K562 (cell line): ENCODE measurements at regions not wholly inside any gene's neighbourhood (a gene's known extent, or its start where the extent isn't known, plus 50 kb on each side); places are given as distances from the start of the nearest gene placed in this dataset.
A peak's percentile ranks its signal among the peaks of the same experiment; 100 is the strongest.

Source experiments
- ATAC-seq: fragments of 200-7000 bp; cut with Tn5 transposase; 3 replicates; pipeline ENCODE4 v1.9.1; 2020; ENCODE audit warnings: moderate library complexity
- BruUV-seq: library from RNA; stranded (reverse); fragments of 400-500 nt; replicated peaks from 2 replicates; lab custom pipeline; 2021; lab: Mats Ljungman, UMichigan
- CTCF ChIA-PET: fragments of 300-600 bp; formaldehyde crosslinking; extraction: SDS; loops from one replicate; lab custom pipeline; 2021; ENCODE audit warnings: low intra/inter-chr PET ratio; lab: Yijun Ruan, JAX
- POLR2A ChIA-PET: fragments of 300-600, 350-650 bp; sonication (Branson Sonifier 250); formaldehyde crosslinking; extraction: SDS; loops from one replicate; lab custom pipeline; 2021; ENCODE audit warnings: antibody characterized with exemption, inconsistent platforms; lab: Yijun Ruan, JAX
- DNase-seq, 4 experiments: peaks; one replicate each; pipeline versions ENCODE4 v3.0.0 to v3.0.0-alpha.2; 2011 to 2018; ENCODE audit warnings: low spot score in 3 of 4, mixed read lengths in 3 of 4; ENCODE audit errors: extremely low read depth in 1 of 4
- FAIRE-seq: peaks from 2 replicates; lab custom pipeline; 2011; peaks lifted over from hg19 to GRCh38; lab: Jason Lieb, UNC
- H2AFZ ChIP-seq: 2 replicates; pipeline ENCODE4 v1.6.0; 2011; ENCODE audit warnings: low read depth, low read length, control low read depth, inconsistent platforms
- H3K27ac ChIP-seq: fragments of 200-600 bp; 3 replicates; pipeline ENCODE4 v1.8.0; 2011; ENCODE audit warnings: low read depth, mild to moderate bottlenecking, control low read depth, inconsistent platforms, low read length, moderate library complexity, mixed read lengths; ENCODE audit errors: extremely low read depth
- H3K27me3 ChIP-seq, 2 experiments: fragments of 300-600 bp in 1 of 2; 2 replicates in 1 of 2; 3 replicates in 1 of 2; pipeline versions ENCODE4 v1.6.0 to v1.8.0; 2011; ENCODE audit warnings: inconsistent platforms in 2 of 2, low read length in 2 of 2, mild to moderate bottlenecking in 1 of 2, mixed read lengths in 1 of 2, moderate library complexity in 1 of 2; ENCODE audit not compliant: control insufficient read depth in 2 of 2, insufficient read depth in 2 of 2
- H3K36me3 ChIP-seq: fragments of 300-600 bp; 3 replicates; pipeline ENCODE4 v1.8.0; 2011; ENCODE audit warnings: mild to moderate bottlenecking, low read length, inconsistent platforms; ENCODE audit not compliant: control insufficient read depth, insufficient read depth
- H3K4me1 ChIP-seq, 2 experiments: fragments of 200-600 bp in 1 of 2; replicated peaks in 1 of 2; 2 replicates in 1 of 2; 3 replicates in 1 of 2; pipeline versions ENCODE4 v1.5.1 to v1.8.0; 2011; ENCODE audit warnings: inconsistent platforms in 2 of 2, low read length in 2 of 2, mild to moderate bottlenecking in 1 of 2, mixed read lengths in 1 of 2, moderate library complexity in 1 of 2; ENCODE audit not compliant: control insufficient read depth in 2 of 2, insufficient read depth in 2 of 2
- H3K4me2 ChIP-seq: 2 replicates; pipeline ENCODE4 v1.6.1; 2011; ENCODE audit warnings: low read length, control low read depth, inconsistent platforms, mixed read lengths; ENCODE audit not compliant: insufficient read depth
- H3K4me3 ChIP-seq: fragments of 200-600 bp; sonication (generic), shearing (Covaris generic); 2 replicates; pipeline ENCODE4 v1.5.1; 2016; ENCODE audit warnings: control low read depth, inconsistent platforms
- H3K79me2 ChIP-seq: fragments of 200-600 bp; 3 replicates; pipeline ENCODE4 v1.8.0; 2011; ENCODE audit warnings: low read length, inconsistent platforms; ENCODE audit not compliant: control insufficient read depth, insufficient read depth
- H3K9ac ChIP-seq, 2 experiments: 2 replicates each; pipeline versions ENCODE4 v1.6.0 to v1.6.1; 2011; ENCODE audit warnings: low read depth in 2 of 2, low read length in 2 of 2, control low read depth in 1 of 2, inconsistent platforms in 1 of 2, mild to moderate bottlenecking in 1 of 2, mixed read lengths in 1 of 2; ENCODE audit not compliant: insufficient read depth in 1 of 2
- H3K9me1 ChIP-seq: one replicate; pipeline ENCODE4 v1.6.0; 2011; ENCODE audit warnings: inconsistent platforms, mild to moderate bottlenecking, low read length, moderate library complexity; ENCODE audit not compliant: control insufficient read depth, insufficient read depth
- H3K9me3 ChIP-seq: replicated peaks from 2 replicates; pipeline ENCODE4 v1.5.1; 2011; ENCODE audit warnings: low read depth, low read length, inconsistent platforms; ENCODE audit not compliant: control insufficient read depth, insufficient read depth
- H4K20me1 ChIP-seq: replicated peaks from 2 replicates; pipeline ENCODE4 v1.6.1; 2011; ENCODE audit warnings: low read length, inconsistent platforms, mixed read lengths; ENCODE audit not compliant: control insufficient read depth, insufficient read depth
- FOXK2 ChIP-seq, 2 experiments: fragments of 450-650 bp; IDR thresholded peaks in 1 of 2; conservative IDR thresholded peaks in 1 of 2; 2 replicates each; pipeline ENCODE4 v1.6.1; 2016; ENCODE audit warnings: low read depth in 2 of 2, mild to moderate bottlenecking in 1 of 2
- GABPB2 ChIP-seq: fragments of 250-450 bp; sonication (Bioruptor Pico); conservative IDR thresholded peaks from 2 replicates; pipeline ENCODE4 v1.5.1; 2021; ENCODE audit warnings: mild to moderate bottlenecking
- HMG20B ChIP-seq: fragments of 250-450 bp; sonication (Bioruptor Pico); IDR thresholded peaks from 2 replicates; pipeline ENCODE4 v1.5.0; 2021; ENCODE audit warnings: mild to moderate bottlenecking
- LEF1 ChIP-seq: fragments of 450-650 bp; IDR thresholded peaks from 2 replicates; pipeline ENCODE4 v1.6.1; 2016; ENCODE audit warnings: mild to moderate bottlenecking
- POU5F1 ChIP-seq: fragments of 150-350 bp; IDR thresholded peaks from 2 replicates; pipeline ENCODE4 v1.6.1; 2014; ENCODE audit warnings: borderline replicate concordance, low read length, low read depth, mild to moderate bottlenecking; ENCODE audit not compliant: partially characterized antibody
- RBBP5 ChIP-seq: fragments of 200-600 bp; sonication (generic); IDR thresholded peaks from 2 replicates; pipeline ENCODE4 v1.6.1; 2012; ENCODE audit warnings: borderline replicate concordance, mild to moderate bottlenecking, low read length, control low read depth, inconsistent platforms; ENCODE audit not compliant: insufficient read depth, poor library complexity, severe bottlenecking
- ZNF316 ChIP-seq: fragments of 450-650 bp; IDR thresholded peaks from 2 replicates; pipeline ENCODE4 v1.6.1; 2016
- WGBS: fragments of 100-300 bp; shearing (Covaris generic); methylation state at CpG from one replicate; pipeline ENCODE4 v1.1.6; 2016; ENCODE audit warnings: low coverage, mixed read lengths; ENCODE audit not compliant: insufficient coverage; ENCODE audit errors: missing lambda C conversion rate; 5-methylcytosine and 5-hydroxymethylcytosine counted together
- in situ Hi-C: fragments of 300-500 bp; cut with MboI; formaldehyde crosslinking; loops from 4 replicates; pipeline ENCODE4 v1.15.0; 2018; ENCODE audit warnings: inconsistent platforms, mixed read lengths
- intact Hi-C: fragments of 100-400 bp; cut with micrococcal nuclease; formaldehyde crosslinking; loops from 2 replicates; pipeline ENCODE4 v1.14.2; 2022
- TF ChIP-seq, protein P1 (sequence below): fragments of 200-400 bp; formaldehyde crosslinking; IDR thresholded peaks from 2 replicates; pipeline ENCODE4 v1.6.1; 2017; ENCODE audit warnings: mild to moderate bottlenecking, low read depth, low read length, moderate library complexity
- TF ChIP-seq, protein P2 (sequence below): fragments of 450-650 bp; IDR thresholded peaks from 2 replicates; pipeline ENCODE4 v1.6.1; 2018; ENCODE audit not compliant: partially characterized antibody

DNA sequence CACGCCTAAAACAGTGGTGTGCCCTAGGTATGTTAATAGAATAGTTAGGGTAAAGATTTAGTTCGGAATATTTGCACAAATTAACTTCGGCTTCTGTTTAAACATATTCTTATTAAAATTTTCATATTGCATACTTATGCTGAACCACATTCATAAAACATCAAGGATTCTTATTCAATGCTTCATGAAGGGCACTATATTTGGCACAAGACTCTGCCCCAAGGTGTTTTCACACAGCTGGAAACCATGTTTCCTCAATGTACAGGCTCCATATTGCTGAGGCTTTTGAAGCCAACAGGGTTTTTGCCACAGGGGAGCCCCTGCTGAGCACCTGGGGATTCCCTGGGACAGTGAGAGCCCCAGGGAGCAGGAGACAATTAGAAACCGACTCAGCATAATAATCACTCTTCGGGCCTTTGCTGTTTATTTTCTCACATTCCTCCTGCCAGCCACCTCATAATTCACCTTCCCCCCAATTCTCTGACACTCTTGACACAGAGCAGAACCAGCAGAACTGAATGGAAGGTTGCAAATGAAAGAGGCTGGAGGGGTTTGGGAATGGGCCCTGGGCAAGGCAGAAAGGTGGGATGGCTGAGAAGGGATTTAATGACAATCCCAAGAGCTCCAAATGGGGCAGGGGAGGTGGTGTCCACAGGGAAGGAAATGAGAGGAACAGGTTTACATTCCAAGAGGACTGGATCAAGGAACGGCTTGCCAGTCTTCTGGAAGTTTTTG lies 72.3 kb upstream of the POMP start:
- H3K27me3 ChIP-seq, result no peaks in the 10 kb centered on the region
- in situ Hi-C loops (no loop called here), intact Hi-C loops (no loop called here)
- CTCF ChIA-PET, result no interaction called here
- DNase-seq, result no peak
- WGBS, result 36% methylated on average over 6 of the region's 6 CpGs
- H4K20me1 ChIP-seq, result no peaks in the 10 kb centered on the region
- no peak overlapping the region for H3K27ac ChIP-seq
- no peaks in the 10 kb centered on the region for H3K36me3 ChIP-seq
- H3K79me2 ChIP-seq, result no peaks in the 10 kb centered on the region
- H3K4me1 ChIP-seq, result peaks cover 5 to 21% of the 10 kb centered on the region in 2 experiments; a peak in 3 of 5 replicates
- no peak overlapping the region for H2AFZ ChIP-seq
- FAIRE-seq, result no peak
- BruUV-seq, result no TSS peak
- ATAC-seq, result no peak
- no peak overlapping the region for H3K4me2 ChIP-seq
- TF ChIP-seq HMG20B (CRISPR knock-in tag), result no peak
- no peak for TF ChIP-seq RBBP5
- TF ChIP-seq ZNF316, result peak; percentile 39; the same call in 1 of the 2 replicates
- H3K9ac ChIP-seq, result no peak overlapping the region
- POLR2A ChIA-PET, result no interaction called here
- H3K4me3 ChIP-seq, result no peak overlapping the region
- no peaks in the 10 kb centered on the region for H3K9me3 ChIP-seq
- no peaks in the 10 kb centered on the region for H3K9me1 ChIP-seq

DNA sequence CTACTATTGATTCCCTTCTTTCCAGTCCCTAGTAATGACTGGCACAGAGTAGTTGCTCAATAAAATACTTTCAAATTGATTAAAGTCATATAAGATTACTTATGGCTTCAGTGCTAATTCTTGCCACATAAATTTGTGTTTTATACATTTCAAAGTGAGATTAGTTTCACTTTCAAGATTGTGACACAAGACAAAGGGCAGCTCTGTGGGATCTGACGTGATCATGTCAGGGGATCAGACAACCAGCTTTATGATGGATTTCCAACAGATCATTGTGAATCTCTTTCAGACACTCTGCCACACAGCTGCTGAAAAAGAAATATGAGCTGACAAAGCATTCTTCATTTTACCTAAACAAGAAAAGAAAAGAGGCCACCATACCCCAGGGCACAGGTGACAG lies 73.4 kb upstream of the POMP start:
- Histone ChIP-seq H3K9me1 (no peaks in the 10 kb centered on the region), H3K4me1 (peaks cover 5 to 21% of the 10 kb centered on the region in 2 experiments; a peak in 3 of 5 replicates), H3K4me2 (no peak overlapping the region), H3K27me3 (no peaks in the 10 kb centered on the region), H3K79me2 (no peaks in the 10 kb centered on the region), H3K9me3 (no peaks in the 10 kb centered on the region), H2AFZ (no peak overlapping the region), H3K9ac (no peak overlapping the region), H3K27ac (no peak overlapping the region), H3K36me3 (no peaks in the 10 kb centered on the region), H4K20me1 (no peaks in the 10 kb centered on the region), H3K4me3 (no peak overlapping the region)
- FAIRE-seq, result no peak
- ChIA-PET CTCF (no interaction called here), POLR2A (no interaction called here)
- no peak for ATAC-seq
- 67% methylated on average over 1 of the region's 1 CpG for WGBS
- intact Hi-C loops (no loop called here), in situ Hi-C loops (no loop called here)
- no peak for DNase-seq
- no TSS peak for BruUV-seq
- TF ChIP-seq, protein P1, sequence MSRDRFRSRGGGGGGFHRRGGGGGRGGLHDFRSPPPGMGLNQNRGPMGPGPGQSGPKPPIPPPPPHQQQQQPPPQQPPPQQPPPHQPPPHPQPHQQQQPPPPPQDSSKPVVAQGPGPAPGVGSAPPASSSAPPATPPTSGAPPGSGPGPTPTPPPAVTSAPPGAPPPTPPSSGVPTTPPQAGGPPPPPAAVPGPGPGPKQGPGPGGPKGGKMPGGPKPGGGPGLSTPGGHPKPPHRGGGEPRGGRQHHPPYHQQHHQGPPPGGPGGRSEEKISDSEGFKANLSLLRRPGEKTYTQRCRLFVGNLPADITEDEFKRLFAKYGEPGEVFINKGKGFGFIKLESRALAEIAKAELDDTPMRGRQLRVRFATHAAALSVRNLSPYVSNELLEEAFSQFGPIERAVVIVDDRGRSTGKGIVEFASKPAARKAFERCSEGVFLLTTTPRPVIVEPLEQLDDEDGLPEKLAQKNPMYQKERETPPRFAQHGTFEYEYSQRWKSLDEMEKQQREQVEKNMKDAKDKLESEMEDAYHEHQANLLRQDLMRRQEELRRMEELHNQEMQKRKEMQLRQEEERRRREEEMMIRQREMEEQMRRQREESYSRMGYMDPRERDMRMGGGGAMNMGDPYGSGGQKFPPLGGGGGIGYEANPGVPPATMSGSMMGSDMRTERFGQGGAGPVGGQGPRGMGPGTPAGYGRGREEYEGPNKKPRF, result no peak
- no peak for TF ChIP-seq POU5F1
- TF ChIP-seq, protein P2, sequence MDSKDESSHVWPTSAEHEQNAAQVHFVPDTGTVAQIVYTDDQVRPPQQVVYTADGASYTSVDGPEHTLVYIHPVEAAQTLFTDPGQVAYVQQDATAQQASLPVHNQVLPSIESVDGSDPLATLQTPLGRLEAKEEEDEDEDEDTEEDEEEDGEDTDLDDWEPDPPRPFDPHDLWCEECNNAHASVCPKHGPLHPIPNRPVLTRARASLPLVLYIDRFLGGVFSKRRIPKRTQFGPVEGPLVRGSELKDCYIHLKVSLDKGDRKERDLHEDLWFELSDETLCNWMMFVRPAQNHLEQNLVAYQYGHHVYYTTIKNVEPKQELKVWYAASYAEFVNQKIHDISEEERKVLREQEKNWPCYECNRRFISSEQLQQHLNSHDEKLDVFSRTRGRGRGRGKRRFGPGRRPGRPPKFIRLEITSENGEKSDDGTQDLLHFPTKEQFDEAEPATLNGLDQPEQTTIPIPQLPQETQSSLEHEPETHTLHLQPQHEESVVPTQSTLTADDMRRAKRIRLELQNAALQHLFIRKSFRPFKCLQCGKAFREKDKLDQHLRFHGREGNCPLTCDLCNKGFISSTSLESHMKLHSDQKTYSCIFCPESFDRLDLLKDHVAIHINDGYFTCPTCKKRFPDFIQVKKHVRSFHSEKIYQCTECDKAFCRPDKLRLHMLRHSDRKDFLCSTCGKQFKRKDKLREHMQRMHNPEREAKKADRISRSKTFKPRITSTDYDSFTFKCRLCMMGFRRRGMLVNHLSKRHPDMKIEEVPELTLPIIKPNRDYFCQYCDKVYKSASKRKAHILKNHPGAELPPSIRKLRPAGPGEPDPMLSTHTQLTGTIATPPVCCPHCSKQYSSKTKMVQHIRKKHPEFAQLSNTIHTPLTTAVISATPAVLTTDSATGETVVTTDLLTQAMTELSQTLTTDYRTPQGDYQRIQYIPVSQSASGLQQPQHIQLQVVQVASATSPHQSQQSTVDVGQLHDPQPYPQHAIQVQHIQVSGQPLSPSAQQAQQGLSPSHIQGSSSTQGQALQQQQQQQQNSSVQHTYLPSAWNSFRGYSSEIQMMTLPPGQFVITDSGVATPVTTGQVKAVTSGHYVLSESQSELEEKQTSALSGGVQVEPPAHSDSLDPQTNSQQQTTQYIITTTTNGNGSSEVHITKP, result no peak
- no peak for TF ChIP-seq GABPB2 (CRISPR knock-in tag)
- peak; percentile 46; the same call in 1 of the 2 replicates for TF ChIP-seq ZNF316
- TF ChIP-seq FOXK2 (conservative IDR thresholded peaks at IDR 0.05 in 1 of 2, IDR thresholded peaks at IDR 0.05 in 1 of 2; ENCODE audit: low read depth in 2 of 2), result no peak
- TF ChIP-seq LEF1, result no peak
